HepG2 (cell line): ENCODE measurements at regions not wholly inside any gene's neighbourhood (a gene's known extent, or its start where the extent isn't known, plus 50 kb on each side); places are given as distances from the start of the nearest gene placed in this dataset.

Source experiments
- ATAC-seq: fragments of 200-7000 bp; cut with Tn5 transposase; 3 replicates; pipeline ENCODE4 v1.9.1; 2020; ENCODE audit warnings: mild to moderate bottlenecking, moderate library complexity
- BruUV-seq: library from RNA; stranded (reverse); fragments of 400-500 nt; replicated peaks from 2 replicates; lab custom pipeline; 2021; lab: Mats Ljungman, UMichigan
- CTCF ChIA-PET: fragments of 300-600 bp; formaldehyde crosslinking; extraction: SDS; loops from one replicate; lab custom pipeline; 2021; ENCODE audit warnings: low total read pairs, inconsistent platforms, low intra/inter-chr PET ratio; lab: Yijun Ruan, JAX
- POLR2A ChIA-PET: fragments of 350-600 bp; sonication (Branson Sonifier 250); formaldehyde crosslinking; loops from one replicate; lab custom pipeline; 2020; ENCODE audit warnings: antibody characterized with exemption, inconsistent platforms; lab: Yijun Ruan, JAX
- DNase-seq: peaks from one replicate; pipeline ENCODE4 v3.0.0-alpha.2; 2015; ENCODE audit warnings: low spot score
- FAIRE-seq: peaks from 3 replicates; lab custom pipeline; 2011; peaks lifted over from hg19 to GRCh38; lab: Jason Lieb, UNC
- H2AFZ ChIP-seq: one replicate; pipeline ENCODE4 v1.6.1; 2011; ENCODE audit warnings: low read length, inconsistent platforms
- H3K27ac ChIP-seq: fragments of 300-600 bp; 3 replicates; pipeline ENCODE4 v1.8.0; 2011; ENCODE audit warnings: mixed run types, mild to moderate bottlenecking, mixed read lengths, low read length, inconsistent platforms; ENCODE audit not compliant: insufficient read depth; ENCODE audit errors: extremely low read length
- H3K27me3 ChIP-seq, 2 experiments: fragments of 200-600 bp in 1 of 2; 2 replicates in 1 of 2; 3 replicates in 1 of 2; pipeline versions ENCODE4 v1.6.0 to v1.8.0; 2011; ENCODE audit warnings: low read length in 2 of 2, mild to moderate bottlenecking in 2 of 2, moderate library complexity in 2 of 2, inconsistent platforms in 1 of 2; ENCODE audit not compliant: insufficient read depth in 2 of 2, control insufficient read depth in 1 of 2
- H3K36me3 ChIP-seq, 2 experiments: fragments of 200-600 bp in 1 of 2; replicated peaks in 1 of 2; 2 replicates in 1 of 2; 3 replicates in 1 of 2; pipeline versions ENCODE4 v1.5.1 to v1.8.0; 2011; ENCODE audit warnings: low read length in 2 of 2, inconsistent platforms in 1 of 2; ENCODE audit not compliant: insufficient read depth in 2 of 2, control insufficient read depth in 1 of 2
- H3K4me1 ChIP-seq: 2 replicates; pipeline ENCODE4 v1.5.1; 2012; ENCODE audit warnings: low read length, inconsistent platforms; ENCODE audit not compliant: insufficient read depth
- H3K4me2 ChIP-seq: 2 replicates; pipeline ENCODE4 v1.6.0; 2011; ENCODE audit warnings: low read depth, low read length, inconsistent platforms
- H3K4me3 ChIP-seq, 3 experiments: fragments of 200-600 bp in 1 of 3; sonication (generic), shearing (Covaris generic) in 1 of 3; replicated peaks in 1 of 3; 2 replicates each; pipeline ENCODE4 v1.5.1; 2011 to 2016; ENCODE audit warnings: low read length in 3 of 3, inconsistent platforms in 2 of 3, low read depth in 2 of 3, mild to moderate bottlenecking in 2 of 3, control low read depth in 1 of 3, mixed read lengths in 1 of 3; ENCODE audit not compliant: insufficient read depth in 1 of 3
- H3K79me2 ChIP-seq: one replicate; pipeline ENCODE4 v1.6.1; 2011; ENCODE audit warnings: low read length, inconsistent platforms; ENCODE audit not compliant: insufficient read depth
- H3K9ac ChIP-seq: 2 replicates; pipeline ENCODE4 v1.6.0; 2011; ENCODE audit warnings: mild to moderate bottlenecking, low read depth, low read length, inconsistent platforms; ENCODE audit not compliant: insufficient read depth
- H3K9me3 ChIP-seq: 2 replicates; pipeline ENCODE4 v1.5.1; 2012; ENCODE audit warnings: mild to moderate bottlenecking, low read length
- H4K20me1 ChIP-seq: 2 replicates; pipeline ENCODE4 v1.6.0; 2011; ENCODE audit warnings: inconsistent platforms, mild to moderate bottlenecking, low read length, moderate library complexity; ENCODE audit not compliant: insufficient read depth
- CREB1 ChIP-seq, 2 experiments: fragments of 450-650 bp in 1 of 2; IDR thresholded peaks; 2 replicates each; pipeline ENCODE4 v1.6.1; 2016 to 2017; ENCODE audit warnings: control low read depth in 1 of 2, mild to moderate bottlenecking in 1 of 2, missing compliant biosample characterization in 1 of 2, missing genetic modification characterization in 1 of 2
- MXI1 ChIP-seq: IDR thresholded peaks from 3 replicates; pipeline ENCODE4 v1.6.1; 2012; ENCODE audit warnings: low read depth, low read length, inconsistent platforms, borderline replicate concordance
- NR2F1 ChIP-seq, 2 experiments: fragments of 450-650 bp in 1 of 2; formaldehyde crosslinking in 1 of 2; IDR thresholded peaks; 2 replicates each; pipeline versions ENCODE4 v1.5.0 to v1.6.1; 2016 to 2020; ENCODE audit warnings: mild to moderate bottlenecking in 1 of 2, missing compliant biosample characterization in 1 of 2, missing genetic modification reagents in 1 of 2, moderate library complexity in 1 of 2
- PBX3 ChIP-seq: sonication (generic); formaldehyde crosslinking; IDR thresholded peaks from 2 replicates; pipeline ENCODE4 v1.8.1; 2023; ENCODE audit warnings: missing genetic modification reagents, inconsistent platforms, borderline replicate concordance
- ZMYM2 ChIP-seq: sonication (generic); formaldehyde crosslinking; IDR thresholded peaks from 2 replicates; pipeline ENCODE4 v1.8.0; 2022; ENCODE audit warnings: mild to moderate bottlenecking, missing genetic modification reagents
- ZNF136 ChIP-seq: sonication (generic); formaldehyde crosslinking; IDR thresholded peaks from 2 replicates; pipeline ENCODE4 v1.8.1; 2022; ENCODE audit warnings: low read depth, mild to moderate bottlenecking, moderate library complexity, missing genetic modification reagents
- ZNF747 ChIP-seq: sonication (generic); formaldehyde crosslinking; IDR thresholded peaks from 2 replicates; pipeline ENCODE4 v1.8.1; 2023; ENCODE audit warnings: missing genetic modification reagents, mild to moderate bottlenecking, borderline replicate concordance
- WGBS: methylation state at CpG from one replicate; pipeline ENCODE4 v1.1.6; 2017; ENCODE audit warnings: low lambda C conversion rate; 5-methylcytosine and 5-hydroxymethylcytosine counted together
- in situ Hi-C: cut with HindIII; loops from 2 replicates; pipeline ENCODE4 v1.10.0; 2017; ENCODE audit warnings: low pct_unique_long_range_greater_than_20kb; ENCODE audit not compliant: extremely low pct_ligation_motif_present
- intact Hi-C: fragments of 100-400 bp; cut with micrococcal nuclease; formaldehyde crosslinking; loops from one replicate; pipeline ENCODE4 v1.10.0; 2022; ENCODE audit not compliant: unreplicated experiment
- TF ChIP-seq, protein P1 (sequence below): sonication (generic); formaldehyde crosslinking; IDR thresholded peaks from 2 replicates; pipeline ENCODE4 v1.4.0; 2020; ENCODE audit warnings: mild to moderate bottlenecking, missing genetic modification reagents, borderline replicate concordance

GRCh38 chr3:117118604-117119003, 409.0 kb downstream of the TUSC7 start:
- ATAC-seq (no peak), DNase-seq (no peak), FAIRE-seq (no peak)
- in situ Hi-C loops: no loop called here
- H3K27me3 ChIP-seq: no peaks in the 10 kb centered on the region
- no peak overlapping the region for H2AFZ ChIP-seq
- intact Hi-C loops: no loop called here
- H3K79me2 ChIP-seq: no peaks in the 10 kb centered on the region
- BruUV-seq: no TSS peak
- no peak overlapping the region for H3K4me2 ChIP-seq
- no peak overlapping the region for H3K4me3 ChIP-seq
- no peak overlapping the region for H3K27ac ChIP-seq
- H4K20me1 ChIP-seq: no peaks in the 10 kb centered on the region
- ChIA-PET CTCF (no interaction called here), POLR2A (no interaction called here)
- WGBS: 0% methylated on average over 1 of the region's 1 CpG
- no peaks in the 10 kb centered on the region for H3K9me3 ChIP-seq
- no peaks in the 10 kb centered on the region for H3K4me1 ChIP-seq
- H3K9ac ChIP-seq: no peak overlapping the region
- TF ChIP-seq CREB1 (IDR thresholded peaks at IDR 0.05) (no peak), CREB1 (CRISPR knock-in tag; IDR thresholded peaks at IDR 0.05) (no peak), PBX3 (CRISPR knock-in tag) (no peak), ZNF136 (no peak), ZNF747 (CRISPR knock-in tag) (no peak), NR2F1 (CRISPR knock-in tag; IDR thresholded peaks at IDR 0.05) (no peak), ZMYM2 (CRISPR knock-in tag) (no peak), MXI1 (no peak)
- TF ChIP-seq, protein P1, sequence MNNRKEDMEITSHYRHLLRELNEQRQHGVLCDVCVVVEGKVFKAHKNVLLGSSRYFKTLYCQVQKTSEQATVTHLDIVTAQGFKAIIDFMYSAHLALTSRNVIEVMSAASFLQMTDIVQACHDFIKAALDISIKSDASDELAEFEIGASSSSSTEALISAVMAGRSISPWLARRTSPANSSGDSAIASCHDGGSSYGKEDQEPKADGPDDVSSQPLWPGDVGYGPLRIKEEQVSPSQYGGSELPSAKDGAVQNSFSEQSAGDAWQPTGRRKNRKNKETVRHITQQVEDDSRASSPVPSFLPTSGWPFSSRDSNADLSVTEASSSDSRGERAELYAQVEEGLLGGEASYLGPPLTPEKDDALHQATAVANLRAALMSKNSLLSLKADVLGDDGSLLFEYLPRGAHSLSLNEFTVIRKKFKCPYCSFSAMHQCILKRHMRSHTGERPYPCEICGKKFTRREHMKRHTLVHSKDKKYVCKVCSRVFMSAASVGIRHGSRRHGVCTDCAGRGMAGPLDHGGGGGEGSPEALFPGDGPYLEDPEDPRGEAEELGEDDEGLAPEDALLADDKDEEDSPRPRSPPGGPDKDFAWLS (CRISPR knock-in tag): no peak
- no peaks in the 10 kb centered on the region for H3K36me3 ChIP-seq
